Activated B cell treated with CpG ODN at 0.5 μM for 24 hours (primary cell): ENCODE measurements at regions not wholly inside any gene's neighbourhood (a gene's known extent, or its start where the extent isn't known, plus 50 kb on each side); places are given as distances from the start of the nearest gene placed in this dataset.

Experiments used
- ATAC-seq: fragments of 200-7000 bp; cut with Tn5 transposase; one replicate; pipeline ENCODE4 v1.10.0; 2021; ENCODE audit warnings: low read depth, mild to moderate bottlenecking, moderate library complexity
- CTCF ChIA-PET: fragments of 350-600 bp; sonication (Branson Sonifier 250); formaldehyde crosslinking; loops from one replicate; lab custom pipeline; 2021; ENCODE audit warnings: antibody characterized with exemption; lab: Charles Lee
- POLR2A ChIA-PET: fragments of 350-600 bp; sonication (Branson Sonifier 250); formaldehyde crosslinking; loops from one replicate; lab custom pipeline; 2021; ENCODE audit warnings: antibody characterized with exemption; lab: Charles Lee
- DNase-seq: peaks from one replicate; pipeline ENCODE4 v3.0.0; 2022
- H3K27ac Mint-ChIP-seq: one replicate; pipeline ENCODE4 v1.8.0; 2020; ENCODE audit warnings: mixed read lengths
- H3K27me3 Mint-ChIP-seq: one replicate; pipeline ENCODE4 v1.8.0; 2021; ENCODE audit warnings: mixed read lengths
- H3K36me3 Mint-ChIP-seq: one replicate; pipeline ENCODE4 v1.8.0; 2021; ENCODE audit warnings: low read depth, mixed read lengths
- H3K4me1 Mint-ChIP-seq: one replicate; pipeline ENCODE4 v1.8.0; 2021; ENCODE audit warnings: mixed read lengths
- H3K4me3 Mint-ChIP-seq: one replicate; pipeline ENCODE4 v1.8.0; 2020; ENCODE audit warnings: mild to moderate bottlenecking, mixed read lengths
- H3K9me3 Mint-ChIP-seq: one replicate; pipeline ENCODE4 v1.8.0; 2020; ENCODE audit warnings: mixed read lengths
- intact Hi-C: fragments of 100-400 bp; cut with micrococcal nuclease; formaldehyde crosslinking; loops from one replicate; pipeline ENCODE4 v1.15.1; 2024
- TF ChIP-seq, protein P1 (sequence below): fragments of 200-600 bp; IDR thresholded peaks from one replicate; pipeline ENCODE4 v1.8.0; 2022; ENCODE audit warnings: antibody characterized with exemption, mild to moderate bottlenecking

DNA sequence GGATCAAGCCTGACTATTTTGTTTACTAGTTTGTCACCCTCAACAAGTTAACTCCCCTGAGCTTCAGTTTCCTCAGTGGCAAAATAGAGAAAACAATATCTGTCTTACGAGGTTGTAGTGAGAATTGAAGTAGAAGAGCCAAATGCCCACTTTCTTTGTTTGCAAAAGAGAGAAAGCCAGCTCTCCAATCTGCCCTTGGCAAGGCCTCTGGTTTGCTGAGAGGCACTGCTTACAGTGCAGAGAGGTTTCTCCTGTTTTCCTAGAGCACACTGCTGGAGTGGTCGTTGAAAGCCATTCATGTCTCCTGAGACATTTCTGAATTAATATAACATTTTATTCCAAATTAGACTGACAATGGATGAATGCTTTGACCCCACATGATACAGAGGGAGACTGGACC lies 260.5 kb upstream of the IGF1R start:
- intact Hi-C loops, result no loop called here
- POLR2A ChIA-PET, result no interaction called here

DNA sequence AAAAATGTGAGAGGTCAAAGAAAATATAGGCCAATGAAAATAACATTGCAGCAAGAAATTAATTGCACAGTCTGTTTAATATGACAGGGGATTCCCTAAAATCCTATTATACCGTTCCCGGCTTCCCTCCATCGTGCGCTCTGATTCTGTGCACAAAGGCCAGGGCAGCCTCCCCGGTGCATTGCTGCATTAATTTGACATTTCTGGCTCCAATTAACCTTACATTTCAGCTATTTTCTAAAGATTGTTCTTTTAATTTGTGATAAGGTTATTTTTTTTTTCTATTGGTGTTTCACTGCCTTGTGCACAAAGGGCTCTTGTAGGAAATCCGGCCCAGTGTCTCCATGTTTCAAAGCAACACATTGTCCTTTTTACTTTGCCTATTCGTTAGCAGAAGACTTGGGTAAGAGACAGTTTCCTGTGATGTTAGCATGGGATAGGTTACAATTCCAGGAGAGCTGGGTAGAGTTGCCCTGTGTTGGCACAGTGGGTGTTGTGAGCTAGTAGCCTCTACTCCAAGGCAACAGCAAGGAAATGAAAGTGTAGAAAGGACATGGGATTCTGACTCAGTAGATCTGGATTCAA lies 257.3 kb upstream of the IGF1R start:
- H3K4me3 Mint-ChIP-seq, result no peak overlapping the region
- no peak overlapping the region for H3K27ac Mint-ChIP-seq
- no peaks in the 10 kb centered on the region for H3K4me1 Mint-ChIP-seq
- TF ChIP-seq, protein P1, sequence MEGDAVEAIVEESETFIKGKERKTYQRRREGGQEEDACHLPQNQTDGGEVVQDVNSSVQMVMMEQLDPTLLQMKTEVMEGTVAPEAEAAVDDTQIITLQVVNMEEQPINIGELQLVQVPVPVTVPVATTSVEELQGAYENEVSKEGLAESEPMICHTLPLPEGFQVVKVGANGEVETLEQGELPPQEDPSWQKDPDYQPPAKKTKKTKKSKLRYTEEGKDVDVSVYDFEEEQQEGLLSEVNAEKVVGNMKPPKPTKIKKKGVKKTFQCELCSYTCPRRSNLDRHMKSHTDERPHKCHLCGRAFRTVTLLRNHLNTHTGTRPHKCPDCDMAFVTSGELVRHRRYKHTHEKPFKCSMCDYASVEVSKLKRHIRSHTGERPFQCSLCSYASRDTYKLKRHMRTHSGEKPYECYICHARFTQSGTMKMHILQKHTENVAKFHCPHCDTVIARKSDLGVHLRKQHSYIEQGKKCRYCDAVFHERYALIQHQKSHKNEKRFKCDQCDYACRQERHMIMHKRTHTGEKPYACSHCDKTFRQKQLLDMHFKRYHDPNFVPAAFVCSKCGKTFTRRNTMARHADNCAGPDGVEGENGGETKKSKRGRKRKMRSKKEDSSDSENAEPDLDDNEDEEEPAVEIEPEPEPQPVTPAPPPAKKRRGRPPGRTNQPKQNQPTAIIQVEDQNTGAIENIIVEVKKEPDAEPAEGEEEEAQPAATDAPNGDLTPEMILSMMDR, result no peak
- no peaks in the 10 kb centered on the region for H3K27me3 Mint-ChIP-seq
- ChIA-PET POLR2A (no interaction called here), CTCF (no interaction called here)
- no peaks in the 10 kb centered on the region for H3K36me3 Mint-ChIP-seq
- DNase-seq (no peak), ATAC-seq (no peak)
- H3K9me3 Mint-ChIP-seq, result no peaks in the 10 kb centered on the region
- intact Hi-C loops, result no loop called here

More for the DNA sequence above, 260.5 kb upstream of the IGF1R start:
- H3K27ac Mint-ChIP-seq, result no peak overlapping the region
- H3K27me3 Mint-ChIP-seq, result peaks cover 2% of the 10 kb centered on the region
- H3K4me3 Mint-ChIP-seq, result no peak overlapping the region
- H3K9me3 Mint-ChIP-seq, result no peaks in the 10 kb centered on the region
- H3K36me3 Mint-ChIP-seq, result no peaks in the 10 kb centered on the region
- DNase-seq (no peak), ATAC-seq (no peak)
- TF ChIP-seq, protein P1, result no peak
- no peaks in the 10 kb centered on the region for H3K4me1 Mint-ChIP-seq
- CTCF ChIA-PET, result no interaction called here

DNA sequence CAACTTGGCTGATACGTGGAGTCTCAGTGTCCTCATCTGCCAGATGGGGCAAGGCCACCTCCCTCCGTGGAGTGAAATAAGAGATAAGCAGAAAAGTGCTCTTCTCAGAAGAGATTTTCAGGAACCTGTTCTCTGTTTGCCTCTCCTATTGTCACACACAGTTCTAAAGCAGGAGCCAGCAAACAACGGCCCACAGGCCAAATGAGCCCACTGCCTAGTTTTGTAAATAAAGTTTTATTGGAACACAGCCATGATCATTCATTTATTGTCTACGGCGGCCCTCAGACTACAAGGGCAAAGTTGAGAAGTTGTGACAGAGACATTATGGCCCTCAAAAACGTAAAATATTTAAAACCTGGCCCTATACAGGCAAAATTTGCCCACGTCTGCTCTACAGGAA lies 256.8 kb upstream of the IGF1R start:
- Mint-ChIP-seq H3K9me3 (no peaks in the 10 kb centered on the region), H3K4me3 (no peak overlapping the region), H3K36me3 (no peaks in the 10 kb centered on the region), H3K27me3 (no peaks in the 10 kb centered on the region), H3K4me1 (no peaks in the 10 kb centered on the region), H3K27ac (no peak overlapping the region)
- ChIA-PET CTCF (no interaction called here), POLR2A (no interaction called here)
- intact Hi-C loops, result no loop called here
- DNase-seq (no peak), ATAC-seq (no peak)
- TF ChIP-seq, protein P1, result no peak

- no peaks in the 10 kb centered on the region for H3K27me3 Mint-ChIP-seq
- CTCF ChIA-PET, result no interaction called here
- intact Hi-C loops, result no loop called here
- no peak overlapping the region for H3K4me3 Mint-ChIP-seq
- POLR2A ChIA-PET, result no interaction called here
- TF ChIP-seq, protein P1, result no peak
- ATAC-seq (no peak), DNase-seq (no peak)
- no peaks in the 10 kb centered on the region for H3K9me3 Mint-ChIP-seq
- H3K4me1 Mint-ChIP-seq, result no peaks in the 10 kb centered on the region
- no peaks in the 10 kb centered on the region for H3K36me3 Mint-ChIP-seq
- no peak overlapping the region for H3K27ac Mint-ChIP-seq
These were observed 254.9 kb upstream of the IGF1R start for GRCh38 chr15:98393471-98393870.

GRCh38 chr15:98394546-98394945 lies 253.8 kb upstream of the IGF1R start:
- Mint-ChIP-seq H3K4me1 (no peaks in the 10 kb centered on the region), H3K9me3 (no peaks in the 10 kb centered on the region), H3K36me3 (no peaks in the 10 kb centered on the region), H3K27me3 (no peaks in the 10 kb centered on the region), H3K4me3 (no peak overlapping the region), H3K27ac (no peak overlapping the region)
- no peak for ATAC-seq
- CTCF ChIA-PET, result no interaction called here
- TF ChIP-seq, protein P1, result no peak
- POLR2A ChIA-PET, result no interaction called here
- DNase-seq, result no peak
- intact Hi-C loops, result no loop called here
